ENCODE measurements at regions not wholly inside any gene's neighbourhood (a gene's known extent, or its start where the extent isn't known, plus 50 kb on each side); places are given as distances from the start of the nearest gene placed in this dataset.

DNA sequence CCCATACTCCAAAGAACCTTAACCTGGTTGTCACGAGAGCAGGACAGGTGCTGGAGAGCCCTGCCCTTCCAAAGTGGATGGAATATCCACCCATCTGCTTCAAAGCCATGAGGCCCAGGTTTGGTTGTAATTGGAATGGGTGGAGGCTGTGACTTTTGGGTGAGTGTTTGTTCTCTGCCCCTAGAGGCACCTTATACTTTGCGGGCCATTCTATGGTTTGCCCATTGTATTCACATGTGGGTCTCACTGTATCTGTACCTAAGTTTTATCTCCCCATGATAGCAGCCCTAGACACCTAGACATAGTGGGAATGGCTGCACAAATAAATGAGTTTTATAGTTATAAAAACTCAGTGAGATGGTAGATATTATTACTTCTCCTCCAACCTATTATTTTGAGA lies 67.1 kb upstream of the NAA20 start:
- H3K4me3 Mint-ChIP-seq = no peak overlapping the region
- H3K4me1 ChIP-seq (ENCODE audit: control insufficient read depth in 2 of 2, insufficient read depth in 2 of 2, low read length in 2 of 2) = peaks cover 6 to 13% of the 10 kb centered on the region in 2 donors
- H2AFZ ChIP-seq (ENCODE audit: insufficient read depth, low read depth, low read length, poor library complexity, severe bottlenecking) = no peak overlapping the region
- TF ChIP-seq, protein P1, sequence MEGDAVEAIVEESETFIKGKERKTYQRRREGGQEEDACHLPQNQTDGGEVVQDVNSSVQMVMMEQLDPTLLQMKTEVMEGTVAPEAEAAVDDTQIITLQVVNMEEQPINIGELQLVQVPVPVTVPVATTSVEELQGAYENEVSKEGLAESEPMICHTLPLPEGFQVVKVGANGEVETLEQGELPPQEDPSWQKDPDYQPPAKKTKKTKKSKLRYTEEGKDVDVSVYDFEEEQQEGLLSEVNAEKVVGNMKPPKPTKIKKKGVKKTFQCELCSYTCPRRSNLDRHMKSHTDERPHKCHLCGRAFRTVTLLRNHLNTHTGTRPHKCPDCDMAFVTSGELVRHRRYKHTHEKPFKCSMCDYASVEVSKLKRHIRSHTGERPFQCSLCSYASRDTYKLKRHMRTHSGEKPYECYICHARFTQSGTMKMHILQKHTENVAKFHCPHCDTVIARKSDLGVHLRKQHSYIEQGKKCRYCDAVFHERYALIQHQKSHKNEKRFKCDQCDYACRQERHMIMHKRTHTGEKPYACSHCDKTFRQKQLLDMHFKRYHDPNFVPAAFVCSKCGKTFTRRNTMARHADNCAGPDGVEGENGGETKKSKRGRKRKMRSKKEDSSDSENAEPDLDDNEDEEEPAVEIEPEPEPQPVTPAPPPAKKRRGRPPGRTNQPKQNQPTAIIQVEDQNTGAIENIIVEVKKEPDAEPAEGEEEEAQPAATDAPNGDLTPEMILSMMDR (IDR thresholded peaks at IDR 0.05) = no peak
- no peak for TF ChIP-seq EZH2 (IDR thresholded peaks at IDR 0.05; ENCODE audit: borderline replicate concordance, insufficient read depth, low read depth, low read length, poor library complexity, severe bottlenecking)
- intact Hi-C loops (cut with micrococcal nuclease) = no loop called here
- CTCF ChIA-PET = no interaction called here
- peaks cover 8% of the 10 kb centered on the region for H3K4me1 Mint-ChIP-seq
- H3K4me3 ChIP-seq (ENCODE audit: control extremely low read depth in 1 of 5, extremely low read depth in 1 of 5, insufficient read depth in 1 of 5, low read depth in 2 of 5, low read length in 4 of 5) = no peak overlapping the region
- no peak overlapping the region for H3K9ac ChIP-seq (ENCODE audit: low read length)
- ATAC-seq (ENCODE audit: low read depth) = no peak
- H3K27me3 ChIP-seq (replicated peaks in 1 of 4; ENCODE audit: control extremely low read depth in 1 of 4, control insufficient read depth in 3 of 4, insufficient read depth in 4 of 4, low read length in 3 of 4) = no peaks in the 10 kb centered on the region
- no peaks in the 10 kb centered on the region for H3K27me3 Mint-ChIP-seq
- H3K36me3 ChIP-seq (replicated peaks in 1 of 2; ENCODE audit: control extremely low read depth in 1 of 2, control insufficient read depth in 1 of 2, extremely low read depth in 1 of 2, insufficient read depth in 2 of 2, low read length in 1 of 2) = no peaks in the 10 kb centered on the region
- no peak overlapping the region for H3K27ac ChIP-seq (ENCODE audit: low read length in 2 of 2)
- DNase-seq = no peak
- H3K9me3 ChIP-seq (ENCODE audit: control extremely low read depth in 1 of 3, control insufficient read depth in 2 of 3, insufficient read depth in 1 of 3, low read length in 2 of 3) = no peaks in the 10 kb centered on the region
- no peaks in the 10 kb centered on the region for H3K79me2 ChIP-seq (ENCODE audit: control insufficient read depth, insufficient read depth, low read length)
- no peaks in the 10 kb centered on the region for H3K9me3 Mint-ChIP-seq (ENCODE audit: insufficient read depth)
- H4K20me1 ChIP-seq (ENCODE audit: control insufficient read depth, insufficient read depth, low read length, poor library complexity, severe bottlenecking) = no peaks in the 10 kb centered on the region
- H3K4me2 ChIP-seq (replicated peaks; ENCODE audit: low read depth, low read length, poor library complexity, severe bottlenecking) = no peak overlapping the region
- no CpG with 5 or more reads among the region's 2 CpGs for WGBS (ENCODE audit: insufficient coverage)
- POLR2A ChIA-PET = no interaction called here
- H3K27ac Mint-ChIP-seq = no peak overlapping the region

DNA sequence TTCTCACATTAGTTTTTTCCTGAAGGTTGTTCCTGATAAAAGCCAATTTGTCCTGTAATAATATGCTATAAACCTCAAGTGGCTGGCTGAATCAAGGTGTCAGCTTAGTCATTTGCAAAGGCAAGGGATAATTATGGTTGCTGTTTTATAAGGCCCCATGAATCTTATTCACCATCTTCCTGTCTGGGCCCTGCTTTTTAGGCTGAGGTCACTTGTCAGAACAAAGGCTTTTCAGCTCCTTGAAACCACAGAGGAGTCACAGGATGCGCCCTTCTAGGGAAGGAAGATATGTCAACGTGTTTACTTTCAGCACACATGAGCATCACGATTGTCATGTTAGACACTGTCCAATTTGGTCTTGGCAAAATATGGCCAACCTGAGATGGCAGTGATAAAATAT lies 64.8 kb upstream of the NAA20 start:
- H3K27me3 Mint-ChIP-seq = no peaks in the 10 kb centered on the region
- Histone ChIP-seq H3K27ac (ENCODE audit: low read length in 2 of 2) (no peak overlapping the region), H4K20me1 (ENCODE audit: control insufficient read depth, insufficient read depth, low read length, poor library complexity, severe bottlenecking) (no peaks in the 10 kb centered on the region), H3K4me1 (ENCODE audit: control insufficient read depth in 2 of 2, insufficient read depth in 2 of 2, low read length in 2 of 2) (peaks cover 6 to 13% of the 10 kb centered on the region in 2 donors), H3K4me2 (replicated peaks; ENCODE audit: low read depth, low read length, poor library complexity, severe bottlenecking) (no peak overlapping the region), H2AFZ (ENCODE audit: insufficient read depth, low read depth, low read length, poor library complexity, severe bottlenecking) (no peak overlapping the region), H3K9me3 (ENCODE audit: control extremely low read depth in 1 of 3, control insufficient read depth in 2 of 3, insufficient read depth in 1 of 3, low read length in 2 of 3) (no peaks in the 10 kb centered on the region), H3K79me2 (ENCODE audit: control insufficient read depth, insufficient read depth, low read length) (no peaks in the 10 kb centered on the region), H3K9ac (ENCODE audit: low read length) (no peak overlapping the region), H3K4me3 (ENCODE audit: control extremely low read depth in 1 of 5, extremely low read depth in 1 of 5, insufficient read depth in 1 of 5, low read depth in 2 of 5, low read length in 4 of 5) (no peak overlapping the region), H3K27me3 (replicated peaks in 1 of 4; ENCODE audit: control extremely low read depth in 1 of 4, control insufficient read depth in 3 of 4, insufficient read depth in 4 of 4, low read length in 3 of 4) (no peaks in the 10 kb centered on the region), H3K36me3 (replicated peaks in 1 of 2; ENCODE audit: control extremely low read depth in 1 of 2, control insufficient read depth in 1 of 2, extremely low read depth in 1 of 2, insufficient read depth in 2 of 2, low read length in 1 of 2) (no peaks in the 10 kb centered on the region)
- H3K4me1 Mint-ChIP-seq = peaks cover 8% of the 10 kb centered on the region
- WGBS (ENCODE audit: insufficient coverage) = 21% methylated on average over 3 of the region's 3 CpGs
- ChIA-PET CTCF (no interaction called here), POLR2A (no interaction called here)
- TF ChIP-seq, protein P1 (IDR thresholded peaks at IDR 0.05) = no peak
- no peak for TF ChIP-seq EZH2 (IDR thresholded peaks at IDR 0.05; ENCODE audit: borderline replicate concordance, insufficient read depth, low read depth, low read length, poor library complexity, severe bottlenecking)
- DNase-seq (no peak), ATAC-seq (ENCODE audit: low read depth) (no peak)
- H3K9me3 Mint-ChIP-seq (ENCODE audit: insufficient read depth) = no peaks in the 10 kb centered on the region
- intact Hi-C loops (cut with micrococcal nuclease) = no loop called here
- H3K27ac Mint-ChIP-seq = no peak overlapping the region
- H3K4me3 Mint-ChIP-seq = no peak overlapping the region
